ENCODE measurements at regions not wholly inside any gene's neighbourhood (a gene's known extent, or its start where the extent isn't known, plus 50 kb on each side); places are given as distances from the start of the nearest gene placed in this dataset.

DNA sequence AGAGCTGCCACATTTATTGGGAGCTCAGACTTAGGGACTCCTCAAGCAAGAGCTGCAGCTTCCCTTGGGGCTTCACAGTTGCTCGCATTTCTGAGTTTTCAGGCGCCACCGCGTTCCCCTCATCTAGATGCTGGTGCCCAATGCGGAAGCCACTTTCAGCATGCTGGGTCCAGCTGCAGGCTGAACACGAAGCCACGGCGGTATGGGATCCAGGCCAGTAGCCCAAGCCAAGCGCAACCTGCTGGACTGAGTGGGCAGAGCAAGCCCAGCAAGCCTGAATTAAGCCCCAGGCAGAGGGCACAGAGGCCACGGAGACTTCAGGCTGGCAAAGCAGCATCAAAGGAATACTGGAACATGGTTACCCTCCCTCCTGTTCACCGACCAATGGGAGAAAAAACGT, 391.5 kb downstream of the HTR1A start:
- TF ChIP-seq, protein P1, sequence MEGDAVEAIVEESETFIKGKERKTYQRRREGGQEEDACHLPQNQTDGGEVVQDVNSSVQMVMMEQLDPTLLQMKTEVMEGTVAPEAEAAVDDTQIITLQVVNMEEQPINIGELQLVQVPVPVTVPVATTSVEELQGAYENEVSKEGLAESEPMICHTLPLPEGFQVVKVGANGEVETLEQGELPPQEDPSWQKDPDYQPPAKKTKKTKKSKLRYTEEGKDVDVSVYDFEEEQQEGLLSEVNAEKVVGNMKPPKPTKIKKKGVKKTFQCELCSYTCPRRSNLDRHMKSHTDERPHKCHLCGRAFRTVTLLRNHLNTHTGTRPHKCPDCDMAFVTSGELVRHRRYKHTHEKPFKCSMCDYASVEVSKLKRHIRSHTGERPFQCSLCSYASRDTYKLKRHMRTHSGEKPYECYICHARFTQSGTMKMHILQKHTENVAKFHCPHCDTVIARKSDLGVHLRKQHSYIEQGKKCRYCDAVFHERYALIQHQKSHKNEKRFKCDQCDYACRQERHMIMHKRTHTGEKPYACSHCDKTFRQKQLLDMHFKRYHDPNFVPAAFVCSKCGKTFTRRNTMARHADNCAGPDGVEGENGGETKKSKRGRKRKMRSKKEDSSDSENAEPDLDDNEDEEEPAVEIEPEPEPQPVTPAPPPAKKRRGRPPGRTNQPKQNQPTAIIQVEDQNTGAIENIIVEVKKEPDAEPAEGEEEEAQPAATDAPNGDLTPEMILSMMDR (IDR thresholded peaks at IDR 0.05), result no peak
- TF ChIP-seq POLR2A (IDR thresholded peaks at IDR 0.05), result no peak
